WTC11 (cell line): ENCODE measurements at regions not wholly inside any gene's neighbourhood (a gene's known extent, or its start where the extent isn't known, plus 50 kb on each side); places are given as distances from the start of the nearest gene placed in this dataset.

Experiments
- CTCF ChIP-seq: fragments of 200-600 bp; IDR thresholded peaks from 2 replicates; pipeline ENCODE4 v1.8.0; 2022; ENCODE audit warnings: antibody characterized with exemption
- E2F4 ChIP-seq: sonication (generic); formaldehyde crosslinking; IDR thresholded peaks from 2 replicates; pipeline ENCODE4 v1.8.1; 2022; ENCODE audit warnings: low read depth, mild to moderate bottlenecking, moderate library complexity, missing genetic modification reagents, borderline replicate concordance
- TEAD1 ChIP-seq: sonication (generic); formaldehyde crosslinking; IDR thresholded peaks from 2 replicates; pipeline ENCODE4 v1.8.0; 2022; ENCODE audit warnings: mild to moderate bottlenecking, missing genetic modification reagents
- USF1 ChIP-seq: sonication (generic); formaldehyde crosslinking; IDR thresholded peaks from 2 replicates; pipeline ENCODE4 v1.8.0; 2022; ENCODE audit warnings: mild to moderate bottlenecking, missing genetic modification reagents

- TF ChIP-seq CTCF (no peak), E2F4 (no peak), TEAD1 (no peak), USF1 (CRISPR knock-in tag) (no peak)
These were observed 314.3 kb downstream of the SLITRK1 start for GRCh38 chr13:83568019-83568418.
